Fibroblast of lung (primary cell): ENCODE measurements at regions not wholly inside any gene's neighbourhood (a gene's known extent, or its start where the extent isn't known, plus 50 kb on each side); places are given as distances from the start of the nearest gene placed in this dataset.

Source experiments
- DNase-seq, 2 donors: peaks; one replicate each; pipeline versions ENCODE4 v3.0.0 to v3.0.0-alpha.2; 2010; ENCODE audit warnings: low read depth in 2 of 2
- H2AFZ ChIP-seq: 2 replicates; pipeline ENCODE4 v1.5.1; 2012; ENCODE audit warnings: low read length, control low read depth, inconsistent platforms
- H3K27ac ChIP-seq: 2 replicates; pipeline ENCODE4 v1.5.1; 2011; ENCODE audit warnings: low read length, control low read depth; ENCODE audit not compliant: insufficient read depth
- H3K27me3 ChIP-seq: 2 replicates; pipeline ENCODE4 v1.5.1; 2011; ENCODE audit warnings: mild to moderate bottlenecking, low read length; ENCODE audit not compliant: control insufficient read depth, insufficient read depth
- H3K36me3 ChIP-seq: 2 replicates; pipeline ENCODE4 v1.5.1; 2011; ENCODE audit warnings: low read length; ENCODE audit not compliant: control insufficient read depth, insufficient read depth
- H3K4me1 ChIP-seq: 2 replicates; pipeline ENCODE4 v1.5.1; 2011; ENCODE audit warnings: low read length; ENCODE audit not compliant: control insufficient read depth, insufficient read depth; ENCODE audit errors: extremely low read depth
- H3K4me2 ChIP-seq: 2 replicates; pipeline ENCODE4 v1.5.1; 2011; ENCODE audit warnings: low read length, control low read depth; ENCODE audit not compliant: insufficient read depth; ENCODE audit errors: extremely low read depth
- H3K4me3 ChIP-seq, 4 experiments: fragments of 200-600 bp in 1 of 4; sonication (generic) in 1 of 4; replicated peaks in 1 of 4; 2 replicates each; pipeline ENCODE4 v1.5.1; 2011 to 2016; ENCODE audit warnings: low read length in 4 of 4, low read depth in 3 of 4, mild to moderate bottlenecking in 3 of 4, control low read depth in 2 of 4, inconsistent platforms in 1 of 4, mixed read lengths in 1 of 4; ENCODE audit not compliant: insufficient read depth in 1 of 4; ENCODE audit errors: control extremely low read depth in 1 of 4
- H3K79me2 ChIP-seq: 2 replicates; pipeline ENCODE4 v1.5.1; 2012; ENCODE audit warnings: mild to moderate bottlenecking, low read length, inconsistent platforms; ENCODE audit not compliant: control insufficient read depth, insufficient read depth
- H3K9ac ChIP-seq: 2 replicates; pipeline ENCODE4 v1.5.1; 2011; ENCODE audit warnings: mild to moderate bottlenecking, low read length, control low read depth; ENCODE audit not compliant: insufficient read depth
- H3K9me3 ChIP-seq: 2 replicates; pipeline ENCODE4 v1.5.1; 2012; ENCODE audit warnings: low read depth, low read length; ENCODE audit not compliant: control insufficient read depth, insufficient read depth
- H4K20me1 ChIP-seq: 2 replicates; pipeline ENCODE4 v1.5.1; 2011; ENCODE audit warnings: low read length; ENCODE audit not compliant: control insufficient read depth, insufficient read depth; ENCODE audit errors: extremely low read depth
- EZH2 ChIP-seq: IDR thresholded peaks from 2 replicates; pipeline ENCODE4 v1.5.1; 2012; ENCODE audit warnings: low read length, control low read depth, mild to moderate bottlenecking; ENCODE audit errors: missing control alignments
- TF ChIP-seq, protein P1 (sequence below), 2 donors: IDR thresholded peaks in 1 of 2; conservative IDR thresholded peaks in 1 of 2; 1 replicate in 1 of 2; 2 replicates in 1 of 2; pipeline ENCODE4 v1.5.1; 2011 to 2012; ENCODE audit warnings: low read length in 2 of 2, control low read depth in 1 of 2, inconsistent platforms in 1 of 2, low read depth in 1 of 2, mild to moderate bottlenecking in 1 of 2

DNA sequence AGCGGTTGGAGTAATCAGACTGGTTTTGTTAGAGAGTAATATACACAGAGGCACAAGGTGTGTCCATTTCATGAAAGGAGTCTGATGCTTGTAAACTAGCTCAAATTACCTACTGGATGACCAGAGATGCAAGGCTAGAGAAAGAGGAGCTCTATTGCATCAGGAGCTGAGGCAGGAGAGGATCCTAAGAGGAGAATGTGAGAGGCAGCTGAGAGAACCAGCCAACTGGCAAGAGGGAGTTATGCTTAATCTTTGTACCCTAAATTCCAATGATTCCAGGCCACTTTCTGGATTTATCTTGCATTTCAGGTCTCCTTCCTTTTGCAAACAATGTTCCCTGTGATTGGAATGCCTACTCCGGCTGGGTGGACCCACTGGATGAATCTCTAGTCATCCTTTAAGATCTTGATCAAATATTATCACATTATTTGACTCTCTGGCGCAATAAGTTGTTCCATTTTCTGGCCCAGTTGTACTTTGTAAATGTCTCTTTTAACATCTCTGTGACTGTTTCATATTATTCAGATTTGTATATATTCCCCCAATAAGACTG lies 57.5 kb upstream of the PTPN12 start:
- no peaks in the 10 kb centered on the region for H3K9me3 ChIP-seq
- no peak overlapping the region for H3K4me2 ChIP-seq
- H3K4me3 ChIP-seq, result no peak overlapping the region
- no peaks in the 10 kb centered on the region for H3K27me3 ChIP-seq
- H3K27ac ChIP-seq, result no peak overlapping the region
- TF ChIP-seq, protein P1, sequence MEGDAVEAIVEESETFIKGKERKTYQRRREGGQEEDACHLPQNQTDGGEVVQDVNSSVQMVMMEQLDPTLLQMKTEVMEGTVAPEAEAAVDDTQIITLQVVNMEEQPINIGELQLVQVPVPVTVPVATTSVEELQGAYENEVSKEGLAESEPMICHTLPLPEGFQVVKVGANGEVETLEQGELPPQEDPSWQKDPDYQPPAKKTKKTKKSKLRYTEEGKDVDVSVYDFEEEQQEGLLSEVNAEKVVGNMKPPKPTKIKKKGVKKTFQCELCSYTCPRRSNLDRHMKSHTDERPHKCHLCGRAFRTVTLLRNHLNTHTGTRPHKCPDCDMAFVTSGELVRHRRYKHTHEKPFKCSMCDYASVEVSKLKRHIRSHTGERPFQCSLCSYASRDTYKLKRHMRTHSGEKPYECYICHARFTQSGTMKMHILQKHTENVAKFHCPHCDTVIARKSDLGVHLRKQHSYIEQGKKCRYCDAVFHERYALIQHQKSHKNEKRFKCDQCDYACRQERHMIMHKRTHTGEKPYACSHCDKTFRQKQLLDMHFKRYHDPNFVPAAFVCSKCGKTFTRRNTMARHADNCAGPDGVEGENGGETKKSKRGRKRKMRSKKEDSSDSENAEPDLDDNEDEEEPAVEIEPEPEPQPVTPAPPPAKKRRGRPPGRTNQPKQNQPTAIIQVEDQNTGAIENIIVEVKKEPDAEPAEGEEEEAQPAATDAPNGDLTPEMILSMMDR (conservative IDR thresholded peaks at IDR 0.05 in 1 of 2, IDR thresholded peaks at IDR 0.05 in 1 of 2; ENCODE audit: low read depth in 1 of 2, low read length in 2 of 2), result no peak
- H3K4me1 ChIP-seq, result no peaks in the 10 kb centered on the region
- no peak overlapping the region for H2AFZ ChIP-seq
- no peaks in the 10 kb centered on the region for H4K20me1 ChIP-seq
- H3K79me2 ChIP-seq, result no peaks in the 10 kb centered on the region
- no peak overlapping the region for H3K9ac ChIP-seq
- DNase-seq, result no peak
- no peaks in the 10 kb centered on the region for H3K36me3 ChIP-seq

DNA sequence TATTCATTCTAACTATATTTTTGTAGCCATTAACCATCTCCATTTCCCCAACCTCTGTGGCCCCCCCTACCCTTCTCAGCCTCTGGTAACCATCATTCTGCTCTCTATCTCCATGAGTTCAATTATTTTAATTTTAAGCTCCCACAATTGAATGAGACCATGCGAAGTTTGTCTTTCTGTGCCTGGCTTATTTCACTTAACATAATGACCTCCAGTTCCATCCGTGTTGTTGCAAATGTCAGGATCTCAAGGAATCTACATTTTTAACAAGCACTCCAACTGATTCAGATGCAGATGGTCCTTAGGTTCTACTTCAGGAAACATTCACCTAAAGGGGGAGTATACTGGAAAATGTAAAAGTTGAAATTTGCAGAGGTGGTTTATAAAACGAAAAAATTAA lies 60.2 kb upstream of the PTPN12 start:
- Histone ChIP-seq H3K4me1 (no peaks in the 10 kb centered on the region), H3K4me2 (no peak overlapping the region), H2AFZ (no peak overlapping the region), H3K27me3 (no peaks in the 10 kb centered on the region), H3K36me3 (no peaks in the 10 kb centered on the region), H3K9me3 (no peaks in the 10 kb centered on the region), H3K4me3 (no peak overlapping the region), H4K20me1 (no peaks in the 10 kb centered on the region), H3K79me2 (no peaks in the 10 kb centered on the region), H3K27ac (no peak overlapping the region), H3K9ac (no peak overlapping the region)
- no peak for DNase-seq
- TF ChIP-seq, protein P1 (conservative IDR thresholded peaks at IDR 0.05 in 1 of 2, IDR thresholded peaks at IDR 0.05 in 1 of 2; ENCODE audit: low read depth in 1 of 2, low read length in 2 of 2), result no peak
- TF ChIP-seq EZH2, result no peak

DNA sequence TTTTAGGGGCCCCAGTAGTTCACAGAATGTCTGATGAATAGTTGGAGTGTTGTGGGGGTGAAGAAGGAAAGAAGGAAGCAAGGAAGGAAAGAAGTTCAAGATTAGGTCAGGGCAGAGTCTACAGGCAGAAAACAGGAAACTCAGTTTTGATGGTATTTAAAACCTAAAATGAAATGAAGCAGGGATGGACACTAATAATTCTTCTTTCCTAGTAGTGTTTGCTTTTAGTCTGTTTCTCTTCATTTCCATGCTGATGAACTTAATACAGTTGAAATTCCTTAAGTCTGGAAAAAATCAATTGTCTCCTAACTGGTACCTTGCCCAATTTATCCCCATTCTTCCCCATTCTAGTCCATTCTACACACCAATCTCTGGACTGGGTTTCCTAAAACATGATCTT lies 59.0 kb upstream of the GSAP start:
- H3K4me2 ChIP-seq, result no peak overlapping the region
- H3K79me2 ChIP-seq, result no peaks in the 10 kb centered on the region
- no peaks in the 10 kb centered on the region for H3K4me1 ChIP-seq
- no peaks in the 10 kb centered on the region for H3K36me3 ChIP-seq
- TF ChIP-seq, protein P1 (conservative IDR thresholded peaks at IDR 0.05 in 1 of 2, IDR thresholded peaks at IDR 0.05 in 1 of 2; ENCODE audit: low read depth in 1 of 2, low read length in 2 of 2), result no peak
- no peak for TF ChIP-seq EZH2
- H3K27ac ChIP-seq, result no peak overlapping the region
- H3K27me3 ChIP-seq, result no peaks in the 10 kb centered on the region
- no peaks in the 10 kb centered on the region for H3K9me3 ChIP-seq
- no peak overlapping the region for H2AFZ ChIP-seq
- no peak for DNase-seq
- no peaks in the 10 kb centered on the region for H4K20me1 ChIP-seq
- H3K4me3 ChIP-seq, result no peak overlapping the region
- H3K9ac ChIP-seq, result no peak overlapping the region
